Activated T-helper 1 cell treated with anti-CD3 and anti-CD28 coated beads, Interleukin-2, amount 50 U/mL, for 16 hours (primary cell): ENCODE measurements at regions not wholly inside any gene's neighbourhood (a gene's known extent, or its start where the extent isn't known, plus 50 kb on each side); places are given as distances from the start of the nearest gene placed in this dataset.
"Not testable (repeated sequence)": the region's sequence is repeated elsewhere in the genome, so short reads cannot be mapped to it uniquely, and the experiment has no call there.

Source experiments
- DNase-seq, 2 donors: peaks; one replicate each; pipeline ENCODE4 v3.0.0-alpha.2; 2020; ENCODE audit warnings: low read depth in 1 of 2, low spot score in 1 of 2

DNA sequence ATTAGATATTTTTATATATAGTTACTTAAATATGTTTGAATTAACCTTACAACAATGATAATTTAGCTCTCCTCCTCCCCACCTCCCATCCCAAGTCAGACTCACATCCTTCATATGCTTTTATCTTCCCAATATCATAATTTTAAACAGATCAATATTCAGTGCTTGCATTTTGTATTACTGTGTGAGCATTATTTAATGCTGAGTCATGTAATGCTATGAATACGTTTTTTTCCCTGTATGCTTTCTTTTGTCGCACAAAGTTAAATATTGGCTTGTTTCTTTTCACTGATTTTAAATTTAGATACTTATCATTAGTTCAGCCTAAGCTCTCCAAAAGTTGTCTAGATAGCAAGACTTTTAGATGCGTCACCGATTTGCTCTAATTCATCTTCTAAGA lies 471.6 kb upstream of the SGO1 start:
- no peak for DNase-seq

- no peak for DNase-seq
Observed at GRCh38 chr3:20652231-20652986, 466.4 kb upstream of the SGO1 start.

DNA sequence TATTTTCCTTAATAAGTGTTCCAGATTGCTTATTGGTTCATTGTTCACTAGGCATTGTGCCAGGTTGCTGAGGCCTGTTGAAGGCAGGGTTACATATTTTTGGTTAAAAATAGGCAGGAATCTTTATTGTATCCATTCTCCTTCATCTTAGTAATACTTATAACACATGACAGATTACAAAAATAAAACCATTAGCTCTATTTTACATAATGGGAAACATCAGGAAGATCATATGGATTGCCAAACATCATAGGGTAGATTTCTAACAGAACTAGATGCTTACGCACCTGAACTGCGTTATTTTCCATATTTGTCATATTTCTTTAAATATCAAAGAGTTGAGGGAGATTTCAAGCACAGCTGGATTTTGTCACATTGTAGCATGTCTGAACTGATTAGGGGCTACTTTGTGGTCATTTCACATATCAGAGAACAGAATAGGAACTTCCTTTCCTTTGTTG lies 462.9 kb upstream of the SGO1 start:
- no peak for DNase-seq

DNA sequence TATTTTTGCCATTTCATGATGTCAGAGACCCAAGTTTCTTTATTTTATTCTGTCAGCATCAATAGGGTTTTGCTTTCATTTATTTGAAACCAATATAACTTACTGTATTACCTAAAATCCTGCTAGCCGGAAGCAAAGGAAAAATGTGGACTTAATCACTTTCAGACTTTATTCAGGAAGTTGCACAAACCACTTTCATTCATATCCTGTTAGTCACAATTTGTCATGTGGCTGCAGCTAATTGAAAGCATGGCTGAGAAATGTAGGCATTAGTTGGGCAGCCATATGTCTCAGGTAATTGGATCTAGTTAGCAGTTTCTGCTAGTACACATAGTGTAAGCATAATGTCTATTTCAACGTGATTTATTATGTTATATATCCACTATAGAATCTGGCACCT lies 462.3 kb upstream of the SGO1 start:
- DNase-seq, result no peak

GRCh38 chr3:20646425-20646824 lies 460.4 kb upstream of the SGO1 start:
- DNase-seq, result no peak

GRCh38 chr3:20645340-20645739 lies 459.3 kb upstream of the SGO1 start:
- no peak for DNase-seq

DNA sequence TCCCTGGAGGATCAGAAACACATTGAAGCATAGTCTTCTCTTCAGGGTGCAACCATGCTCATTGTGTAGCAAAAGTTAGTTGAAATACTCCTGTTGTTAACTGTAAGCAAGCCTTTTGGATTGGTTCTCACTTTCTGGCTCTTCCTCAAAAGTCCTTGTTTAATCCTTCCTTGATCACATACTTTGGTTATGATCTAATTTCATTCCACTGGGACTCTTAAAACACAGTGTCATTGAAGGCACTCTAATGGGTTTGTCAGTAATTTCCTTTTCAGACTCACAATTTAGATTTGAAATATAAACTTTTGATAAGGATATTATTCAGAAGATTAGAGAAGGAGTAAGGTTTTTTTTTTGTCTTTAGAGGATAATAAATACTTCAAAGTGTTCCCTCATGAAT lies 451.7 kb upstream of the SGO1 start:
- DNase-seq, result no peak

DNA sequence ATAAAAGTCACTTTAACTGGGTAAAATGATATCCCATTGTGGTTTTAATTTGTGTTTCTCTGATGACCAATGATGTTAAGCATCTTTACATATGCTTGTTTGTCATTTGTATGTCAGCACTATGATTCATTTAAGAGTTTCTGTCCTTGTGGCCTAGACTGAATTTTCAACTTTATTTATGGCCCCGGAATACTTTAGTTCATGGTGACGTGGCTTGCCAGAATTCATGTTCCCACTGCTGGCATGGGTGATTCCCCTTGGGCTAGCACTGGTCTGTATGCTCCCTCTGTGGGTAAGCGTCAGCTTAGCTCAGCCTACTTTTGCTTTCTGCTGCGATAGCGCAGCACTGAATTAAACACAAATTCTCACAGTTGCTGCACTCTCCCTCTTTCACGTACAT lies 436.3 kb upstream of the SGO1 start:
- DNase-seq, result no peak

GRCh38 chr3:20618621-20619020 lies 432.6 kb upstream of the SGO1 start:
- not testable (repeated sequence) for DNase-seq

DNA sequence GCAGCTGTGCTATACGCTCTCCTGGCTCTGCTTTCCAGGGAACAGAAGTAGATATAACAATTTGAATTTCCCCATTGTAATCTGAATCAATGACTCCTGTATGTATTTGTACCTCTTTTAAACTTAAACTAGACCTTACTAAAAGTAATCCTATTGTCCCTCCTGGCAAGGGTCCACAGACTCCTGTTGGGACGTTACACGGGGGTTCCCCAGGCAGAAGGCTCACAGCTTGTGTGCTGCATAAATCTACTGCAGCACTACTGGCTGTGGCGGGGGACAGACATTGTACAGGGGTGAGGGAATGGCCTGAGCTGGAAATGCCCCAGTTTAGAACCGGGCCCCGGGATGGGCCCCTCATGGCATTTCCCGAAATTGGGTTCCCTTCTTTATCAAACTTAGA lies 432.2 kb upstream of the SGO1 start:
- DNase-seq, result not testable (repeated sequence)

GRCh38 chr3:20615982-20616381 lies 430.0 kb upstream of the SGO1 start:
- not testable (repeated sequence) for DNase-seq

- no peak for DNase-seq
Observed at GRCh38 chr3:20608054-20608738, 422.2 kb upstream of the SGO1 start.

DNA sequence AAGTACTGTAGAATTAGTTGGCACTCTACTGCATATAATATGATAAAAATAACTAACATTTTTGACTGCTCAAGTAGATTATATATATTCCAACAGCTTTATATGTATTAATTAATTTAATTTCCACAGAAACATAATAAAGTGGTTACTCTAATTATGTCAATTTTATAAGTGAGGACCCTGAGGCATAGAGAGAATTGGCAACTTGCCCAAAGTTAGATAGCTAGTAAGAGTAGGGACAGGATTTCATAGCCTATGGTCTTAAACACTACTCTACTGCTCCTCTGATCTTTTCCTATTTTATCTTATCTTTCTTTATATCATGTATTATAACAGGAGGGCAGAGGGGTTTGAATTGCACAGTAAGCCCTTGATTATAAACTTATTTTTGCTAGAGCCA lies 418.7 kb upstream of the SGO1 start:
- no peak for DNase-seq

- DNase-seq, result no peak
Observed at GRCh38 chr3:20589275-20589674, 403.3 kb upstream of the SGO1 start.

DNA sequence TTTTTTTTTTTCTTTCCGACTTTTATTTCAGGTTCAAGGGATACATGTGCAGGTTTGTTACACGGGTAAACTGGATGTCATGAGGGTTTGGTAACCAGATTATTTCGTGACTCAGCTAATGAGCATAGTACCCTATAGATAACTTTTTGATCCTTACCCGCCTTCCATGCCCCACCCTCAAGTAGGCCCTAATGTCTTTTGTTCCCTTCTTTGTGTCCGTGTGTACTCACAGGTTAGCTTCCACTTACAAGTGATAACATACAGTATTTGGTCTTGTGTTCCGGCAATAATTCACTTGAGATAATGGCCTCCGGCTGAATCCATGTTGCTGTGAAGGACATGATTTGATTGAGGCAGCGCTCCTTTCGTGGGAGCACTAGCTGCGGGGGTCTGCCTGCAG lies 402.8 kb upstream of the SGO1 start:
- DNase-seq, result no peak

- no peak for DNase-seq
Observed at GRCh38 chr3:20583648-20584047, 397.6 kb upstream of the SGO1 start.

GRCh38 chr3:20576228-20576627 lies 390.2 kb upstream of the SGO1 start:
- DNase-seq, result no peak

GRCh38 chr3:20575146-20575545 lies 389.1 kb upstream of the SGO1 start:
- no peak for DNase-seq

DNA sequence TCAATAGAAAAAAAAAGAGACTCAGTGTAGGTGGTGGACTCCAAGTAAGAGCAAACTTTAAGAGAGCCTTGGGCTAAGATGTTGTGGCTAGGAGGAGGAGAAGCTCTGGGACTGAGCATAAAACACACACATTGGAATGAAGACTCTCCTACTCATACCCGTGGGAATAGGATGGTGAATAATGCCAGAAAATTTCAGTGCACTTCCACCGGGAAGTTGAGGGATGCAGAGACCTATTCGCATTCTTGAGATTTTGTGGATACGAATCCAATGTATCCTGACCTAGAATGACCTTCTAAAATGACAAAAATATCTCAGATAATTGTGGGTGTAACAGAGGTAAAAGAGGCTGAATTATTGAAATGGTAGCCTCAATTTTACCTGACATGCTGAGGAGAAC lies 388.7 kb upstream of the SGO1 start:
- DNase-seq, result no peak

DNA sequence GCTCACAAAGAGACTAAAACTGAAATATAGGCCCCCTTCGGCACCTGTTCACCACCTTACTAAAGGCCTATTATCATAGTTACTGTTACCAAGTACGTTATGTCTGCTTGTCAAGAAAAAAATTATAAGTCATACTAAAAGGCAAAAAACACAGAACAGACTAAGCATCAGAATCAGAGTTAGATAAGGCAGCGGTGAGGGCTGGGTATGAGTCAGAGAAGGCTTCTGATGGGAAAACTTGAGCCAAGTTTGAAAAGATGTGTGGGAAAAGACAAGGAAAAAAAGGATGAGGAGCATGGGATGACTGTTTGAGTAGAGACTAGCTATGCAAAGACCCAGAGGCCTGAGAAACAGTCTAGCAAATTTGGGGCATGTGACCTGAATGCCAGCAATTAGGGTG lies 387.2 kb upstream of the SGO1 start:
- DNase-seq, result no peak

DNA sequence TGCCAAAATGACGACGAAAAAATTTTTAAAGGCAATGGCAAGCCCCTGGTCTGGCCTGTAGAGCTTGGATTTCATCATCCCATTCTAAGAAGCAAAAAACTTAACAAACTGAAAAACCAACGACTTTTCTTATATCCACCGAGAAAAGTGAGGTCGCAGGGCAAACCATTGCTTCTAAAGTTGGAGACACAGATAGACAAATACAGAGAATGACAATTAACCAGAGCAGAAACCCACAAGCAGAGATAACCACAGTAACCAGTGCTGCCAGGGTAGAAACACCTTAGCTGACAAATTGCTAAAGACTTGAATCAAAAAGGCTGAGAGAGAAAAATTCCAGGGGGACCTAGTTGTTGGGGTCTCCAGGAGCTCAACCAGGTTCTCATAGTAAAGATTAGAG lies 386.5 kb upstream of the SGO1 start:
- no peak for DNase-seq

DNA sequence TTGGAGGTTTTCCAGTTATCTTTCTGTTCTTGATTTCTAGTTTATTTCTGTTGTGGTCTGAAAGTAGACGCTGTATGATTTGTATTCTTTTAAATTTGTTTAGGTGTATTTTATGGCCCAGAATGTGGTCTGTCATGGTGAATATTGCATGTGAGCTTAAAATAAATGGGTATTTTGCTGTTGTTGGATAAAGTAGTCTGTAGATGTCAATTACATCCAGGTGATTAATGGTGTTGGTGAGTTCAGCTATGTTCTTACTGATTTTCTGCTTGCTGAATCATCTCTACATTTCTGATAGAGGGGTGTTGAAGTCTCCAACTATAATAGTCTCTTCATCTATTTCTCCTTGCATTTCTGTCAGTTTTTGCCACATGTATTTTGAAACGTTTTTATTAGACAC lies 383.3 kb upstream of the SGO1 start:
- DNase-seq, result no peak

DNA sequence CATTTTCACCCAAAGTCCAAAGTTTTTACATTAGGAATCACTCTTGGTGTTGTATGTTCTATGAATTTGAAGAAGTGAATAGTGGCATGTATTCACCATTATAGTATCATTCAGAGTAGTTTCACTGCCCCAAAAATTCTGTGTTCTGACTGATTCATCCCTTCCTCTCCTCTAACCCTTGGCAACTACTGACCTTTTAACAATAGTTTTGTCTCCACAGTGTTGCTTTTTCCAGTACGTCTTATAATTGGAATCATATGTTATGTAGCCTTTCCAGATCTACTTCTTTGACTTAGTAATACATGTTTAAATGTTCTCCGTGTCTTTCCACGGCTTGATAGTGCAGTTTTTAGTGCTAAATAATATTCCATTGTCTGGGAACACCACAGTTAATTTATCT lies 379.0 kb upstream of the SGO1 start:
- no peak for DNase-seq
